DMS79 treated with DMSO at 0.1 percent for 48 hours (cell line): ENCODE measurements at regions not wholly inside any gene's neighbourhood (a gene's known extent, or its start where the extent isn't known, plus 50 kb on each side); places are given as distances from the start of the nearest gene placed in this dataset.
A peak's percentile ranks its signal among the peaks of the same experiment; 100 is the strongest.
"Not testable (repeated sequence)": the region's sequence is repeated elsewhere in the genome, so short reads cannot be mapped to it uniquely, and the experiment has no call there.

ENCODE experiments used
- DNase-seq: peaks from one replicate; lab custom pipeline; 2025; lab: John Stamatoyannopoulos, UW

- DNase-seq: not testable (repeated sequence)
Observed at GRCh38 chr4:64727391-64727790, 318.1 kb upstream of the TECRL start.

- DNase-seq: no peak
Observed at GRCh38 chr4:64724689-64725088, 315.4 kb upstream of the TECRL start.

GRCh38 chr4:64721106-64721505, 311.9 kb upstream of the TECRL start:
- no peak for DNase-seq

GRCh38 chr4:64718091-64718490, 308.8 kb upstream of the TECRL start:
- DNase-seq: no peak

- no peak for DNase-seq
Observed at GRCh38 chr4:64715741-64716140, 306.5 kb upstream of the TECRL start.

- DNase-seq: no peak
Observed at GRCh38 chr4:64713256-64713840, 304.1 kb upstream of the TECRL start.

- DNase-seq: no peak
Observed at GRCh38 chr4:64712590-64712989, 303.3 kb upstream of the TECRL start.

- no peak for DNase-seq
Observed at GRCh38 chr4:64705989-64706388, 296.7 kb upstream of the TECRL start.

- DNase-seq: no peak
Observed at GRCh38 chr4:64698171-64698570, 288.9 kb upstream of the TECRL start.

- DNase-seq: no peak
Observed at GRCh38 chr4:64682946-64683345, 273.7 kb upstream of the TECRL start.

- DNase-seq: no peak
Observed at GRCh38 chr4:64682481-64682880, 273.2 kb upstream of the TECRL start.

GRCh38 chr4:64673121-64673520, 263.9 kb upstream of the TECRL start:
- not testable (repeated sequence) for DNase-seq

GRCh38 chr4:64670647-64671046, 261.4 kb upstream of the TECRL start:
- DNase-seq: no peak

GRCh38 chr4:64643841-64644240, 234.6 kb upstream of the TECRL start:
- DNase-seq: no peak

GRCh38 chr4:64642936-64643335, 233.7 kb upstream of the TECRL start:
- no peak for DNase-seq

- DNase-seq: not testable (repeated sequence)
Observed at GRCh38 chr4:64640402-64640801, 231.2 kb upstream of the TECRL start.

- no peak for DNase-seq
Observed at GRCh38 chr4:64625438-64625837, 216.2 kb upstream of the TECRL start.

GRCh38 chr4:64617800-64618199, 208.6 kb upstream of the TECRL start:
- DNase-seq: no peak

- no peak for DNase-seq
Observed at GRCh38 chr4:64614276-64614675, 205.0 kb upstream of the TECRL start.

- no peak for DNase-seq
Observed at GRCh38 chr4:64613046-64613445, 203.8 kb upstream of the TECRL start.

- DNase-seq: no peak
Observed at GRCh38 chr4:64598066-64598465, 188.8 kb upstream of the TECRL start.

GRCh38 chr4:64594723-64595122, 185.5 kb upstream of the TECRL start:
- DNase-seq: no peak

- no peak for DNase-seq
Observed at GRCh38 chr4:64588507-64588906, 179.3 kb upstream of the TECRL start.

GRCh38 chr4:64584981-64585557, 175.8 kb upstream of the TECRL start:
- peak; percentile 2 for DNase-seq
